Cardiac fibroblast (primary cell): ENCODE measurements at regions not wholly inside any gene's neighbourhood (a gene's known extent, or its start where the extent isn't known, plus 50 kb on each side); places are given as distances from the start of the nearest gene placed in this dataset.
A peak's percentile ranks its signal among the peaks of the same experiment; 100 is the strongest.

ENCODE experiments used
- DNase-seq, 2 donors: peaks; one replicate each; pipeline versions ENCODE4 v3.0.0 to v3.0.0-alpha.2; 2010; ENCODE audit warnings: low read depth in 2 of 2
- H3K4me3 ChIP-seq, 2 donors: replicated peaks in 1 of 2; 1 replicate in 1 of 2; 2 replicates in 1 of 2; pipeline ENCODE4 v1.5.1; 2011; ENCODE audit warnings: low read depth in 2 of 2, low read length in 2 of 2, mild to moderate bottlenecking in 2 of 2, moderate library complexity in 1 of 2
- CTCF ChIP-seq: IDR thresholded peaks from one replicate; pipeline ENCODE4 v1.5.1; 2011; ENCODE audit warnings: low read depth, mild to moderate bottlenecking, low read length, inconsistent platforms

- peak; percentile 83 to 85 for DNase-seq
- TF ChIP-seq CTCF = peak; percentile 63
- no peak overlapping the region for H3K4me3 ChIP-seq
Observed at GRCh38 chr9:13427587-13427986, 148.1 kb upstream of the MPDZ start.

GRCh38 chr9:13426606-13427005, 147.1 kb upstream of the MPDZ start:
- DNase-seq = no peak
- no peak overlapping the region for H3K4me3 ChIP-seq
- no peak for TF ChIP-seq CTCF

- TF ChIP-seq CTCF = no peak
- H3K4me3 ChIP-seq = no peak overlapping the region
- no peak for DNase-seq
Observed at GRCh38 chr9:13424872-13425271, 145.4 kb upstream of the MPDZ start.

- DNase-seq = no peak
- H3K4me3 ChIP-seq = no peak overlapping the region
- no peak for TF ChIP-seq CTCF
Observed at GRCh38 chr9:13424204-13424603, 144.7 kb upstream of the MPDZ start.

GRCh38 chr9:13414349-13414748, 134.9 kb upstream of the MPDZ start:
- no peak for TF ChIP-seq CTCF
- no peak for DNase-seq
- no peak overlapping the region for H3K4me3 ChIP-seq

- DNase-seq = peak; percentile 9 to 69
- no peak overlapping the region for H3K4me3 ChIP-seq
- no peak for TF ChIP-seq CTCF
Observed at GRCh38 chr9:13412331-13412730, 132.8 kb upstream of the MPDZ start.

GRCh38 chr9:13411791-13412190, 132.3 kb upstream of the MPDZ start:
- no peak for TF ChIP-seq CTCF
- peak in 1 of 2 donors; percentile 44 for DNase-seq
- no peak overlapping the region for H3K4me3 ChIP-seq
